K562 (cell line): ENCODE measurements at regions not wholly inside any gene's neighbourhood (a gene's known extent, or its start where the extent isn't known, plus 50 kb on each side); places are given as distances from the start of the nearest gene placed in this dataset.
"Not testable (repeated sequence)": the region's sequence is repeated elsewhere in the genome, so short reads cannot be mapped to it uniquely, and the experiment has no call there.

Experiments used
- ATAC-seq: fragments of 200-7000 bp; cut with Tn5 transposase; 3 replicates; pipeline ENCODE4 v1.9.1; 2020; ENCODE audit warnings: moderate library complexity
- BruUV-seq: library from RNA; stranded (reverse); fragments of 400-500 nt; replicated peaks from 2 replicates; lab custom pipeline; 2021; lab: Mats Ljungman, UMichigan
- CTCF ChIA-PET: fragments of 300-600 bp; formaldehyde crosslinking; extraction: SDS; loops from one replicate; lab custom pipeline; 2021; ENCODE audit warnings: low intra/inter-chr PET ratio; lab: Yijun Ruan, JAX
- POLR2A ChIA-PET: fragments of 300-600, 350-650 bp; sonication (Branson Sonifier 250); formaldehyde crosslinking; extraction: SDS; loops from one replicate; lab custom pipeline; 2021; ENCODE audit warnings: antibody characterized with exemption, inconsistent platforms; lab: Yijun Ruan, JAX
- DNase-seq, 4 experiments: peaks; one replicate each; pipeline versions ENCODE4 v3.0.0 to v3.0.0-alpha.2; 2011 to 2018; ENCODE audit warnings: low spot score in 3 of 4, mixed read lengths in 3 of 4; ENCODE audit errors: extremely low read depth in 1 of 4
- FAIRE-seq: peaks from 2 replicates; lab custom pipeline; 2011; peaks lifted over from hg19 to GRCh38; lab: Jason Lieb, UNC
- H2AFZ ChIP-seq: 2 replicates; pipeline ENCODE4 v1.6.0; 2011; ENCODE audit warnings: low read depth, low read length, control low read depth, inconsistent platforms
- H3K27ac ChIP-seq: fragments of 200-600 bp; 3 replicates; pipeline ENCODE4 v1.8.0; 2011; ENCODE audit warnings: low read depth, mild to moderate bottlenecking, control low read depth, inconsistent platforms, low read length, moderate library complexity, mixed read lengths; ENCODE audit errors: extremely low read depth
- H3K27me3 ChIP-seq, 2 experiments: fragments of 300-600 bp in 1 of 2; 2 replicates in 1 of 2; 3 replicates in 1 of 2; pipeline versions ENCODE4 v1.6.0 to v1.8.0; 2011; ENCODE audit warnings: inconsistent platforms in 2 of 2, low read length in 2 of 2, mild to moderate bottlenecking in 1 of 2, mixed read lengths in 1 of 2, moderate library complexity in 1 of 2; ENCODE audit not compliant: control insufficient read depth in 2 of 2, insufficient read depth in 2 of 2
- H3K36me3 ChIP-seq: fragments of 300-600 bp; 3 replicates; pipeline ENCODE4 v1.8.0; 2011; ENCODE audit warnings: mild to moderate bottlenecking, low read length, inconsistent platforms; ENCODE audit not compliant: control insufficient read depth, insufficient read depth
- H3K4me1 ChIP-seq, 2 experiments: fragments of 200-600 bp in 1 of 2; replicated peaks in 1 of 2; 2 replicates in 1 of 2; 3 replicates in 1 of 2; pipeline versions ENCODE4 v1.5.1 to v1.8.0; 2011; ENCODE audit warnings: inconsistent platforms in 2 of 2, low read length in 2 of 2, mild to moderate bottlenecking in 1 of 2, mixed read lengths in 1 of 2, moderate library complexity in 1 of 2; ENCODE audit not compliant: control insufficient read depth in 2 of 2, insufficient read depth in 2 of 2
- H3K4me2 ChIP-seq: 2 replicates; pipeline ENCODE4 v1.6.1; 2011; ENCODE audit warnings: low read length, control low read depth, inconsistent platforms, mixed read lengths; ENCODE audit not compliant: insufficient read depth
- H3K4me3 ChIP-seq: fragments of 200-600 bp; sonication (generic), shearing (Covaris generic); 2 replicates; pipeline ENCODE4 v1.5.1; 2016; ENCODE audit warnings: control low read depth, inconsistent platforms
- H3K79me2 ChIP-seq: fragments of 200-600 bp; 3 replicates; pipeline ENCODE4 v1.8.0; 2011; ENCODE audit warnings: low read length, inconsistent platforms; ENCODE audit not compliant: control insufficient read depth, insufficient read depth
- H3K9ac ChIP-seq, 2 experiments: 2 replicates each; pipeline versions ENCODE4 v1.6.0 to v1.6.1; 2011; ENCODE audit warnings: low read depth in 2 of 2, low read length in 2 of 2, control low read depth in 1 of 2, inconsistent platforms in 1 of 2, mild to moderate bottlenecking in 1 of 2, mixed read lengths in 1 of 2; ENCODE audit not compliant: insufficient read depth in 1 of 2
- H3K9me1 ChIP-seq: one replicate; pipeline ENCODE4 v1.6.0; 2011; ENCODE audit warnings: inconsistent platforms, mild to moderate bottlenecking, low read length, moderate library complexity; ENCODE audit not compliant: control insufficient read depth, insufficient read depth
- H3K9me3 ChIP-seq: replicated peaks from 2 replicates; pipeline ENCODE4 v1.5.1; 2011; ENCODE audit warnings: low read depth, low read length, inconsistent platforms; ENCODE audit not compliant: control insufficient read depth, insufficient read depth
- H4K20me1 ChIP-seq: replicated peaks from 2 replicates; pipeline ENCODE4 v1.6.1; 2011; ENCODE audit warnings: low read length, inconsistent platforms, mixed read lengths; ENCODE audit not compliant: control insufficient read depth, insufficient read depth
- EWSR1 ChIP-seq: fragments of 450-650 bp; IDR thresholded peaks from 2 replicates; pipeline ENCODE4 v1.6.1; 2018; ENCODE audit warnings: borderline replicate concordance, mild to moderate bottlenecking, low read depth, moderate library complexity; ENCODE audit not compliant: partially characterized antibody
- MTA3 ChIP-seq: fragments of 450-650 bp; formaldehyde crosslinking; IDR thresholded peaks from 2 replicates; pipeline ENCODE4 v1.6.1; 2017; ENCODE audit warnings: mild to moderate bottlenecking, borderline replicate concordance
- SMAD4 ChIP-seq: fragments of 250-450 bp; sonication (Bioruptor Pico); conservative IDR thresholded peaks from 2 replicates; pipeline ENCODE4 v1.8.0; 2021; ENCODE audit warnings: inconsistent platforms, mild to moderate bottlenecking, moderate library complexity
- ZNF253 ChIP-seq: fragments of 250-450 bp; sonication (Bioruptor Pico); conservative IDR thresholded peaks from 2 replicates; pipeline ENCODE4 v1.6.1; 2021; ENCODE audit warnings: mild to moderate bottlenecking
- ZNF586 ChIP-seq: fragments of 450-650 bp; formaldehyde crosslinking; conservative IDR thresholded peaks from 2 replicates; pipeline ENCODE4 v1.4.0; 2020; ENCODE audit warnings: mild to moderate bottlenecking, moderate library complexity
- WGBS: fragments of 100-300 bp; shearing (Covaris generic); methylation state at CpG from one replicate; pipeline ENCODE4 v1.1.6; 2016; ENCODE audit warnings: low coverage, mixed read lengths; ENCODE audit not compliant: insufficient coverage; ENCODE audit errors: missing lambda C conversion rate; 5-methylcytosine and 5-hydroxymethylcytosine counted together
- in situ Hi-C: fragments of 300-500 bp; cut with MboI; formaldehyde crosslinking; loops from 4 replicates; pipeline ENCODE4 v1.15.0; 2018; ENCODE audit warnings: inconsistent platforms, mixed read lengths
- intact Hi-C: fragments of 100-400 bp; cut with micrococcal nuclease; formaldehyde crosslinking; loops from 2 replicates; pipeline ENCODE4 v1.14.2; 2022

GRCh38 chrX:96126182-96126581, 558.5 kb upstream of the DIAPH2 start:
- in situ Hi-C loops (no loop called here), intact Hi-C loops (no loop called here)
- TF ChIP-seq ZNF253 (no peak), MTA3 (no peak), EWSR1 (no peak), ZNF586 (CRISPR knock-in tag) (no peak), SMAD4 (CRISPR knock-in tag) (no peak)
- FAIRE-seq, result no peak
- POLR2A ChIA-PET, result no interaction called here
- DNase-seq, result no peak
- no peaks in the 10 kb centered on the region for H3K9me3 ChIP-seq
- no peaks in the 10 kb centered on the region for H3K79me2 ChIP-seq
- H3K4me3 ChIP-seq, result no peak overlapping the region
- no peak overlapping the region for H3K9ac ChIP-seq
- no peak overlapping the region for H3K27ac ChIP-seq
- H2AFZ ChIP-seq, result no peak overlapping the region
- CTCF ChIA-PET, result no interaction called here
- H3K9me1 ChIP-seq, result no peaks in the 10 kb centered on the region
- H3K36me3 ChIP-seq, result no peaks in the 10 kb centered on the region
- BruUV-seq, result no TSS peak
- H3K27me3 ChIP-seq, result no peaks in the 10 kb centered on the region
- ATAC-seq, result no peak
- no peak overlapping the region for H3K4me2 ChIP-seq
- no peaks in the 10 kb centered on the region for H4K20me1 ChIP-seq
- no peaks in the 10 kb centered on the region for H3K4me1 ChIP-seq

- FAIRE-seq, POLR2A ChIA-PET: not testable (repeated sequence)
Measured at GRCh38 chrX:96128058-96128457, 556.6 kb upstream of the DIAPH2 start.

More at GRCh38 chrX:96128058-96128457, 556.6 kb upstream of the DIAPH2 start:
- DNase-seq, intact Hi-C loops, H3K4me2 ChIP-seq, H3K27ac ChIP-seq, H3K9me3 ChIP-seq, H3K4me3 ChIP-seq, H4K20me1 ChIP-seq, CTCF ChIA-PET, H3K36me3 ChIP-seq, H3K9ac ChIP-seq, H3K27me3 ChIP-seq, in situ Hi-C loops, H3K79me2 ChIP-seq, BruUV-seq, H3K4me1 ChIP-seq, ATAC-seq, H3K9me1 ChIP-seq, H2AFZ ChIP-seq: not testable (repeated sequence)
- 0% methylated on average over 3 of the region's 5 CpGs for WGBS
